Mesendoderm (in vitro differentiated cells): ENCODE measurements at regions not wholly inside any gene's neighbourhood (a gene's known extent, or its start where the extent isn't known, plus 50 kb on each side); places are given as distances from the start of the nearest gene placed in this dataset.

Source experiments
- DNase-seq: peaks from one replicate; pipeline ENCODE4 v3.0.0; 2013
- H2AK5ac ChIP-seq: 2 replicates; pipeline ENCODE4 v1.6.1; 2013; ENCODE audit warnings: low read length, inconsistent platforms
- H2BK120ac ChIP-seq: 2 replicates; pipeline ENCODE4 v1.6.1; 2013; ENCODE audit warnings: low read depth, mild to moderate bottlenecking, low read length, moderate library complexity, mixed read lengths
- H2BK15ac ChIP-seq: replicated peaks from 2 replicates; pipeline ENCODE4 v1.6.1; 2013; ENCODE audit warnings: low read depth, mild to moderate bottlenecking, moderate library complexity
- H2BK5ac ChIP-seq: 2 replicates; pipeline ENCODE4 v1.6.1; 2013; ENCODE audit warnings: low read length, inconsistent platforms
- H3K18ac ChIP-seq: 2 replicates; pipeline ENCODE4 v1.6.1; 2013; ENCODE audit warnings: mild to moderate bottlenecking, low read length, mixed read lengths
- H3K23ac ChIP-seq: one replicate; pipeline ENCODE4 v1.6.1; 2013; ENCODE audit warnings: low read length
- H3K27ac ChIP-seq: 2 replicates; pipeline ENCODE4 v1.5.1; 2013; ENCODE audit warnings: low read depth, mild to moderate bottlenecking, inconsistent platforms, low read length, moderate library complexity
- H3K27me3 ChIP-seq: 2 replicates; pipeline ENCODE4 v1.6.1; 2013; ENCODE audit warnings: low read length, control low read depth, mild to moderate bottlenecking, inconsistent platforms; ENCODE audit not compliant: insufficient read depth, poor library complexity
- H3K36me3 ChIP-seq: 2 replicates; pipeline ENCODE4 v1.6.1; 2013; ENCODE audit warnings: low read length, inconsistent platforms; ENCODE audit not compliant: control insufficient read depth, insufficient read depth
- H3K4ac ChIP-seq: one replicate; pipeline ENCODE4 v1.6.1; 2013; ENCODE audit warnings: low read depth, mild to moderate bottlenecking, low read length, moderate library complexity
- H3K4me1 ChIP-seq: 2 replicates; pipeline ENCODE4 v1.6.1; 2013; ENCODE audit warnings: low read depth, low read length, inconsistent platforms; ENCODE audit not compliant: control insufficient read depth
- H3K4me2 ChIP-seq: 2 replicates; pipeline ENCODE4 v1.6.1; 2013; ENCODE audit warnings: low read length
- H3K4me3 ChIP-seq: 2 replicates; pipeline ENCODE4 v1.5.1; 2013; ENCODE audit warnings: mild to moderate bottlenecking, low read length
- H3K56ac ChIP-seq: one replicate; pipeline ENCODE4 v1.6.1; 2013; ENCODE audit warnings: low read length
- H3K79me1 ChIP-seq: 2 replicates; pipeline ENCODE4 v1.6.1; 2013; ENCODE audit warnings: low read length, inconsistent platforms
- H3K79me2 ChIP-seq: 2 replicates; pipeline ENCODE4 v1.6.1; 2013; ENCODE audit warnings: mild to moderate bottlenecking, low read length; ENCODE audit not compliant: control insufficient read depth, insufficient read depth
- H3K9ac ChIP-seq: 2 replicates; pipeline ENCODE4 v1.6.1; 2013; ENCODE audit warnings: low read length, inconsistent platforms
- H4K5ac ChIP-seq: one replicate; pipeline ENCODE4 v1.6.1; 2013; ENCODE audit warnings: low read length
- H4K8ac ChIP-seq: one replicate; pipeline ENCODE4 v1.6.1; 2013; ENCODE audit warnings: low read depth, mild to moderate bottlenecking, control low read depth, low read length, moderate library complexity
- WGBS: extraction: QIAGEN DNeasy Blood & Tissue Kit; methylation state at CpG from one replicate; pipeline ENCODE4 v1.1.7; 2013; ENCODE audit warnings: low lambda C conversion rate, missing lambda C conversion rate; ENCODE audit not compliant: insufficient coverage; ENCODE audit errors: extremely low coverage; 5-methylcytosine and 5-hydroxymethylcytosine counted together

DNA sequence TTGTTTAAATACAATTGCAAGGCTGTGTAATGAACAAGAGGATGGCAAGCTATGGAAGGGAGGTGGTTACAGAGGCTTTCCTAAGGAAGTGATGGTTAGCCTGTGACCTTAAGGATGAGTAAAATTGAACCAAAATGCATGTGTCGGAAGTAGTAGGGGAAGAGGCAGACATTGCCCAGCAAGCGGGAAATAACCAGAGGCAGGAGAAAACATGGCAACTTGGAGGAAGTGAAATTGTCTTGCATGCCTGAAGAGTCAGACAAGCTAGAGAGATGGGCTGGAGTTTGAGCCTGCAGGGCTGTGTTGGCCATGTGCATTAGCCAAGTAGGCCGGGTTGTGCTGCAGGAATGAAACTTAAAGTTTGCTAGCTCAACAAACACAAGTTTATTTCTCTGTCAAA lies 96.2 kb downstream of the BTG1 start:
- Histone ChIP-seq H3K4me1 (no peaks in the 10 kb centered on the region), H3K9ac (no peak overlapping the region), H4K5ac (no peak overlapping the region), H3K79me2 (no peaks in the 10 kb centered on the region), H3K18ac (no peak overlapping the region), H2AK5ac (no peak overlapping the region), H3K36me3 (no peaks in the 10 kb centered on the region), H4K8ac (no peak overlapping the region), H3K27me3 (no peaks in the 10 kb centered on the region), H3K4me2 (no peak overlapping the region), H3K23ac (no peak overlapping the region), H2BK5ac (no peak overlapping the region), H3K27ac (no peak overlapping the region), H3K4me3 (no peak overlapping the region), H2BK120ac (no peak overlapping the region), H3K4ac (no peak overlapping the region), H3K56ac (no peak overlapping the region), H3K79me1 (no peaks in the 10 kb centered on the region), H2BK15ac (no peak overlapping the region)
- no peak for DNase-seq
- no CpG with 5 or more reads among the region's 3 CpGs for WGBS

GRCh38 chr12:92047393-92047826 lies 98.2 kb downstream of the BTG1 start:
- Histone ChIP-seq H2BK120ac (no peak overlapping the region), H3K4ac (no peak overlapping the region), H3K18ac (no peak overlapping the region), H3K79me2 (no peaks in the 10 kb centered on the region), H3K9ac (no peak overlapping the region), H3K4me3 (no peak overlapping the region), H3K27ac (no peak overlapping the region), H3K79me1 (no peaks in the 10 kb centered on the region), H3K4me1 (no peaks in the 10 kb centered on the region), H3K56ac (no peak overlapping the region), H2AK5ac (no peak overlapping the region), H3K36me3 (no peaks in the 10 kb centered on the region), H2BK5ac (no peak overlapping the region), H4K8ac (no peak overlapping the region), H3K27me3 (no peaks in the 10 kb centered on the region), H3K4me2 (no peak overlapping the region), H4K5ac (no peak overlapping the region), H2BK15ac (no peak overlapping the region), H3K23ac (no peak overlapping the region)
- no peak for DNase-seq
- no CpG with 5 or more reads among the region's 2 CpGs for WGBS

GRCh38 chr12:92046557-92047392 lies 98.9 kb downstream of the BTG1 start:
- DNase-seq, result no peak
- H3K4ac ChIP-seq, result no peak overlapping the region
- no peak overlapping the region for H2BK5ac ChIP-seq
- H4K8ac ChIP-seq, result no peak overlapping the region
- no peak overlapping the region for H2BK15ac ChIP-seq
- H3K18ac ChIP-seq, result no peak overlapping the region
- H3K27ac ChIP-seq, result no peak overlapping the region
- H3K27me3 ChIP-seq, result no peaks in the 10 kb centered on the region
- no peak overlapping the region for H3K56ac ChIP-seq
- H3K4me1 ChIP-seq, result no peaks in the 10 kb centered on the region
- no peaks in the 10 kb centered on the region for H3K36me3 ChIP-seq
- no peak overlapping the region for H3K4me3 ChIP-seq
- H3K79me2 ChIP-seq, result no peaks in the 10 kb centered on the region
- H3K9ac ChIP-seq, result no peak overlapping the region
- no peak overlapping the region for H2BK120ac ChIP-seq
- no peak overlapping the region for H2AK5ac ChIP-seq
- no peak overlapping the region for H3K23ac ChIP-seq
- H4K5ac ChIP-seq, result no peak overlapping the region
- no CpG with 5 or more reads among the region's 7 CpGs for WGBS
- H3K79me1 ChIP-seq, result no peaks in the 10 kb centered on the region
- no peak overlapping the region for H3K4me2 ChIP-seq

DNA sequence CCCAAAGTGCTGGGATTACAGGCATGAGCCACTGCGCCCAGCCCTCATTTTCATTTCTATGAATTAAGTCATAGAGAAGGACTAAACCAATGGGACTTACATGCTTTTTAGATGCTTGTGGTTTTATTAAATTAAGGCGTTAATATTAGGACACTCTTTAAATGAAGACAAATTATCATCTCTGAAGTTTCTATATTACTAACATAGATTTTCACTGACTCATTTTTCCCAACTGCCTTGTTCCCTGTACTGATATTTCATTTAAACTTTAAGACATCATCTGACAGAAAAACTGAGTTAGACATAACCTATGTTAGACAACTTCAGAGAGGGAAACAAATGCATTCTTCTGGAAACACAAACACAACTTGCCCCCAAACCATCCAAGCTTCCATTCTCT lies 99.8 kb downstream of the BTG1 start:
- H2AK5ac ChIP-seq, result no peak overlapping the region
- no peak overlapping the region for H4K5ac ChIP-seq
- H3K4me3 ChIP-seq, result no peak overlapping the region
- H3K79me2 ChIP-seq, result no peaks in the 10 kb centered on the region
- no peak overlapping the region for H3K18ac ChIP-seq
- no peak overlapping the region for H2BK5ac ChIP-seq
- DNase-seq, result no peak
- H3K4ac ChIP-seq, result no peak overlapping the region
- H3K4me1 ChIP-seq, result no peaks in the 10 kb centered on the region
- no peak overlapping the region for H2BK15ac ChIP-seq
- no peak overlapping the region for H4K8ac ChIP-seq
- no peak overlapping the region for H3K23ac ChIP-seq
- H3K27me3 ChIP-seq, result no peaks in the 10 kb centered on the region
- no peak overlapping the region for H3K56ac ChIP-seq
- no CpG with 5 or more reads among the region's 2 CpGs for WGBS
- no peaks in the 10 kb centered on the region for H3K36me3 ChIP-seq
- no peak overlapping the region for H2BK120ac ChIP-seq
- H3K27ac ChIP-seq, result no peak overlapping the region
- H3K4me2 ChIP-seq, result no peak overlapping the region
- H3K9ac ChIP-seq, result no peak overlapping the region
- no peaks in the 10 kb centered on the region for H3K79me1 ChIP-seq

DNA sequence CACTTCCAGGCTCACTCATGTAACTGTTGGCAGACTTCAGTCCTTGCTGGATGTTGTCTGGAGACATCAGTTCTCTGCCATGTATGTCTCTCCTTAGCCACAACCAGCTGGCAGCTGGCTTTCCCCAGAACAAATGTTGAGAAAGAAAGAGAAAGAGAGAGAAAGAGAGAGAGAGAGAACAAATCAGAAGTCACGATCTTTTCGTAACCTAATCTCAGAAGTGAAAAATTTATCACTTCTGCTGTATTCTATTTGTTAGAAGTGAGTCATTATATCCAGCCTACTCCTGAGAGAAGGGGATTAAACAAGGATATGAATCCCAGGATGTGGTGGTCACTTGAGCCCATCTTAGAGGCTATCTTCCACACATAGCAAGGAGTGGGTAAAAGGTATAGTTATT lies 101.2 kb downstream of the BTG1 start:
- Histone ChIP-seq H3K56ac (no peak overlapping the region), H3K4me2 (no peak overlapping the region), H3K23ac (no peak overlapping the region), H3K79me2 (no peaks in the 10 kb centered on the region), H3K27ac (no peak overlapping the region), H3K4me3 (no peak overlapping the region), H4K5ac (no peak overlapping the region), H2BK120ac (no peak overlapping the region), H2BK15ac (no peak overlapping the region), H3K36me3 (no peaks in the 10 kb centered on the region), H2BK5ac (no peak overlapping the region), H3K4me1 (no peaks in the 10 kb centered on the region), H3K18ac (no peak overlapping the region), H2AK5ac (no peak overlapping the region), H3K9ac (no peak overlapping the region), H4K8ac (no peak overlapping the region), H3K4ac (no peak overlapping the region), H3K27me3 (no peaks in the 10 kb centered on the region), H3K79me1 (no peaks in the 10 kb centered on the region)
- DNase-seq, result no peak
- no CpG with 5 or more reads among the region's 2 CpGs for WGBS
